Prostate gland (tissue), 2 donors: ENCODE measurements at regions not wholly inside any gene's neighbourhood (a gene's known extent, or its start where the extent isn't known, plus 50 kb on each side); places are given as distances from the start of the nearest gene placed in this dataset.

ENCODE experiments used
- POLR2A ChIP-seq: fragments of 450-650 bp; IDR thresholded peaks from one replicate; pipeline ENCODE4 v1.6.1; 2016; ENCODE audit warnings: antibody characterized with exemption, mild to moderate bottlenecking
- POLR2AphosphoS5 ChIP-seq: sonication (generic); formaldehyde crosslinking; IDR thresholded peaks from one replicate; pipeline ENCODE4 v1.6.1; 2017; ENCODE audit warnings: antibody characterized with exemption
- TF ChIP-seq, protein P1 (sequence below), 4 experiments: fragments of 200-600 bp in 2 of 4; fragments of 450-650 bp in 2 of 4; sonication (generic) in 2 of 4; IDR thresholded peaks; 1 replicate in 3 of 4; 2 replicates in 1 of 4; pipeline ENCODE4 v1.5.1; 2016 to 2019; ENCODE audit warnings: antibody characterized with exemption in 4 of 4, mild to moderate bottlenecking in 2 of 4, moderate library complexity in 2 of 4

DNA sequence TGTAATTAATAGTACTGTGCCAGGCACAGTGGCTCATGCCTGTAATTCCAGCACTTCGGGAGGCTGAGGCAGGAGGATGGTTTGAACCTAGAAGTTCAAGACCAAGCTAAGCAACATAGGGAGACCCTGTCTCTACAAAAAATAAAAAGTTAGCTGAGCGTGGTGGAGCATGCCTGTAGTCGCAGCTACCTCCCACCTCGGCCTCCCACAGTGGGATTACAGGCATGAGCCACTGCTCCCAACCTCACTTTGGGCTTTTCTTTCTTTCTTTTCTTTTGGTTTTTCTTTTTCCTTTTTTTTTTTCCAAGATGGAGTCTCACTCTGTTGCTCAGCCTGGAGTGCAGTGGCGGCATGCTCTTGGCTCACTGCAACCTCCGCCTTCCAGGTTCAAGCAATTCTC lies 137.8 kb downstream of the MRM1 start:
- TF ChIP-seq, protein P1, sequence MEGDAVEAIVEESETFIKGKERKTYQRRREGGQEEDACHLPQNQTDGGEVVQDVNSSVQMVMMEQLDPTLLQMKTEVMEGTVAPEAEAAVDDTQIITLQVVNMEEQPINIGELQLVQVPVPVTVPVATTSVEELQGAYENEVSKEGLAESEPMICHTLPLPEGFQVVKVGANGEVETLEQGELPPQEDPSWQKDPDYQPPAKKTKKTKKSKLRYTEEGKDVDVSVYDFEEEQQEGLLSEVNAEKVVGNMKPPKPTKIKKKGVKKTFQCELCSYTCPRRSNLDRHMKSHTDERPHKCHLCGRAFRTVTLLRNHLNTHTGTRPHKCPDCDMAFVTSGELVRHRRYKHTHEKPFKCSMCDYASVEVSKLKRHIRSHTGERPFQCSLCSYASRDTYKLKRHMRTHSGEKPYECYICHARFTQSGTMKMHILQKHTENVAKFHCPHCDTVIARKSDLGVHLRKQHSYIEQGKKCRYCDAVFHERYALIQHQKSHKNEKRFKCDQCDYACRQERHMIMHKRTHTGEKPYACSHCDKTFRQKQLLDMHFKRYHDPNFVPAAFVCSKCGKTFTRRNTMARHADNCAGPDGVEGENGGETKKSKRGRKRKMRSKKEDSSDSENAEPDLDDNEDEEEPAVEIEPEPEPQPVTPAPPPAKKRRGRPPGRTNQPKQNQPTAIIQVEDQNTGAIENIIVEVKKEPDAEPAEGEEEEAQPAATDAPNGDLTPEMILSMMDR (IDR thresholded peaks at IDR 0.05): no peak
- no peak for TF ChIP-seq POLR2A
- no peak for TF ChIP-seq POLR2AphosphoS5
